Thyroid gland (tissue), 4 donors: ENCODE measurements at regions not wholly inside any gene's neighbourhood (a gene's known extent, or its start where the extent isn't known, plus 50 kb on each side); places are given as distances from the start of the nearest gene placed in this dataset.

Experiments used
- CTCF ChIP-seq, 6 experiments: fragments of 200-600 bp in 3 of 6; fragments of 450-650 bp in 3 of 6; sonication (generic) in 3 of 6; IDR thresholded peaks; one replicate each; pipeline ENCODE4 v1.5.1; 2016 to 2019; ENCODE audit warnings: antibody characterized with exemption in 6 of 6, mild to moderate bottlenecking in 2 of 6, inconsistent platforms in 1 of 6, moderate library complexity in 1 of 6
- POLR2A ChIP-seq, 2 donors: fragments of 450-650 bp; IDR thresholded peaks; one replicate each; pipeline ENCODE4 v1.6.1; 2017; ENCODE audit warnings: antibody characterized with exemption in 2 of 2, mild to moderate bottlenecking in 2 of 2, moderate library complexity in 1 of 2

GRCh38 chr14:94713115-94713514, 56.8 kb downstream of the GSC start:
- TF ChIP-seq CTCF (IDR thresholded peaks at IDR 0.05) (no peak), POLR2A (IDR thresholded peaks at IDR 0.05) (no peak)
